MM.1S (cell line): ENCODE measurements at regions not wholly inside any gene's neighbourhood (a gene's known extent, or its start where the extent isn't known, plus 50 kb on each side); places are given as distances from the start of the nearest gene placed in this dataset.

Experiments used
- DNase-seq: peaks from one replicate; pipeline ENCODE4 v3.0.0-alpha.2; 2015
- H2AFZ ChIP-seq: fragments of 300-600 bp; sonication (generic); 2 replicates; pipeline ENCODE4 v1.6.0; 2016; ENCODE audit warnings: antibody characterized with exemption, low read length
- H3F3A ChIP-seq: fragments of 300-600 bp; sonication (generic); 2 replicates; pipeline ENCODE4 v1.6.1; 2016; ENCODE audit warnings: mild to moderate bottlenecking, antibody characterized with exemption, low read length, moderate library complexity, mixed read lengths; ENCODE audit not compliant: insufficient read depth
- H3K27ac ChIP-seq: fragments of 300-600 bp; sonication (generic); 2 replicates; pipeline ENCODE4 v1.5.1; 2016; ENCODE audit warnings: mild to moderate bottlenecking, low read length
- H3K27me3 ChIP-seq: fragments of 300-600 bp; sonication (generic); replicated peaks from 2 replicates; pipeline ENCODE4 v1.6.0; 2016; ENCODE audit warnings: low read length; ENCODE audit not compliant: insufficient read depth
- H3K36me3 ChIP-seq: fragments of 300-600 bp; sonication (generic); replicated peaks from 2 replicates; pipeline ENCODE4 v1.6.1; 2016; ENCODE audit warnings: mild to moderate bottlenecking, low read length, mixed read lengths; ENCODE audit not compliant: insufficient read depth
- H3K4me1 ChIP-seq: fragments of 300-600 bp; sonication (generic); 2 replicates; pipeline ENCODE4 v1.6.1; 2016; ENCODE audit warnings: low read length, mixed read lengths
- H3K4me2 ChIP-seq: fragments of 300-600 bp; sonication (generic); 2 replicates; pipeline ENCODE4 v1.6.0; 2016; ENCODE audit warnings: low read depth, low read length
- H3K4me3 ChIP-seq: fragments of 300-600 bp; sonication (generic); 2 replicates; pipeline ENCODE4 v1.5.1; 2016; ENCODE audit warnings: low read length, mixed read lengths
- H3K79me2 ChIP-seq: fragments of 300-600 bp; sonication (generic); 2 replicates; pipeline ENCODE4 v1.6.1; 2016; ENCODE audit warnings: mixed run types, low read length, mixed read lengths
- H3K9ac ChIP-seq: fragments of 300-600 bp; sonication (generic); 2 replicates; pipeline ENCODE4 v1.6.1; 2016; ENCODE audit warnings: low read length, mixed read lengths
- H3K9me2 ChIP-seq: fragments of 300-600 bp; sonication (generic); replicated peaks from 2 replicates; pipeline ENCODE4 v1.6.1; 2016; ENCODE audit warnings: mild to moderate bottlenecking, low read length, mixed read lengths; ENCODE audit not compliant: insufficient read depth
- H3K9me3 ChIP-seq: fragments of 300-600 bp; sonication (generic); replicated peaks from 2 replicates; pipeline ENCODE4 v1.6.1; 2016; ENCODE audit warnings: mild to moderate bottlenecking, low read length, mixed read lengths; ENCODE audit not compliant: insufficient read depth
- H4K20me1 ChIP-seq: fragments of 300-600 bp; sonication (generic); 2 replicates; pipeline ENCODE4 v1.6.1; 2016; ENCODE audit warnings: mild to moderate bottlenecking, low read length, moderate library complexity, mixed read lengths; ENCODE audit not compliant: insufficient read depth
- EZH2 ChIP-seq: fragments of 300-600 bp; sonication (generic); optimal IDR thresholded peaks from 2 replicates; pipeline ENCODE3; 2017; ENCODE audit warnings: low read depth, mild to moderate bottlenecking, antibody characterized with exemption, low read length, mixed read lengths
- EZH2phosphoT487 ChIP-seq: fragments of 300-600 bp; sonication (generic); IDR thresholded peaks from 2 replicates; pipeline ENCODE4 v1.6.1; 2018; ENCODE audit warnings: antibody characterized with exemption, low read length
- TF ChIP-seq, protein P1 (sequence below): fragments of 300-600 bp; sonication (generic); IDR thresholded peaks from 2 replicates; pipeline ENCODE4 v1.5.1; 2016; ENCODE audit warnings: antibody characterized with exemption, low read length, mixed read lengths

- Histone ChIP-seq H2AFZ (no peak overlapping the region), H3K9me3 (no peaks in the 10 kb centered on the region), H3K4me3 (no peak overlapping the region), H3K4me1 (no peaks in the 10 kb centered on the region), H3K36me3 (no peaks in the 10 kb centered on the region), H3F3A (no peaks in the 10 kb centered on the region), H3K9ac (no peak overlapping the region), H4K20me1 (no peaks in the 10 kb centered on the region), H3K79me2 (no peaks in the 10 kb centered on the region), H3K4me2 (no peak overlapping the region), H3K27me3 (no peaks in the 10 kb centered on the region), H3K27ac (no peak overlapping the region), H3K9me2 (no peaks in the 10 kb centered on the region)
- DNase-seq = no peak
- TF ChIP-seq, protein P1, sequence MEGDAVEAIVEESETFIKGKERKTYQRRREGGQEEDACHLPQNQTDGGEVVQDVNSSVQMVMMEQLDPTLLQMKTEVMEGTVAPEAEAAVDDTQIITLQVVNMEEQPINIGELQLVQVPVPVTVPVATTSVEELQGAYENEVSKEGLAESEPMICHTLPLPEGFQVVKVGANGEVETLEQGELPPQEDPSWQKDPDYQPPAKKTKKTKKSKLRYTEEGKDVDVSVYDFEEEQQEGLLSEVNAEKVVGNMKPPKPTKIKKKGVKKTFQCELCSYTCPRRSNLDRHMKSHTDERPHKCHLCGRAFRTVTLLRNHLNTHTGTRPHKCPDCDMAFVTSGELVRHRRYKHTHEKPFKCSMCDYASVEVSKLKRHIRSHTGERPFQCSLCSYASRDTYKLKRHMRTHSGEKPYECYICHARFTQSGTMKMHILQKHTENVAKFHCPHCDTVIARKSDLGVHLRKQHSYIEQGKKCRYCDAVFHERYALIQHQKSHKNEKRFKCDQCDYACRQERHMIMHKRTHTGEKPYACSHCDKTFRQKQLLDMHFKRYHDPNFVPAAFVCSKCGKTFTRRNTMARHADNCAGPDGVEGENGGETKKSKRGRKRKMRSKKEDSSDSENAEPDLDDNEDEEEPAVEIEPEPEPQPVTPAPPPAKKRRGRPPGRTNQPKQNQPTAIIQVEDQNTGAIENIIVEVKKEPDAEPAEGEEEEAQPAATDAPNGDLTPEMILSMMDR = no peak
- TF ChIP-seq EZH2 = no peak
- TF ChIP-seq EZH2phosphoT487 = no peak
These were observed 377.6 kb downstream of the KIF16B start for GRCh38 chr20:16195671-16196070.

DNA sequence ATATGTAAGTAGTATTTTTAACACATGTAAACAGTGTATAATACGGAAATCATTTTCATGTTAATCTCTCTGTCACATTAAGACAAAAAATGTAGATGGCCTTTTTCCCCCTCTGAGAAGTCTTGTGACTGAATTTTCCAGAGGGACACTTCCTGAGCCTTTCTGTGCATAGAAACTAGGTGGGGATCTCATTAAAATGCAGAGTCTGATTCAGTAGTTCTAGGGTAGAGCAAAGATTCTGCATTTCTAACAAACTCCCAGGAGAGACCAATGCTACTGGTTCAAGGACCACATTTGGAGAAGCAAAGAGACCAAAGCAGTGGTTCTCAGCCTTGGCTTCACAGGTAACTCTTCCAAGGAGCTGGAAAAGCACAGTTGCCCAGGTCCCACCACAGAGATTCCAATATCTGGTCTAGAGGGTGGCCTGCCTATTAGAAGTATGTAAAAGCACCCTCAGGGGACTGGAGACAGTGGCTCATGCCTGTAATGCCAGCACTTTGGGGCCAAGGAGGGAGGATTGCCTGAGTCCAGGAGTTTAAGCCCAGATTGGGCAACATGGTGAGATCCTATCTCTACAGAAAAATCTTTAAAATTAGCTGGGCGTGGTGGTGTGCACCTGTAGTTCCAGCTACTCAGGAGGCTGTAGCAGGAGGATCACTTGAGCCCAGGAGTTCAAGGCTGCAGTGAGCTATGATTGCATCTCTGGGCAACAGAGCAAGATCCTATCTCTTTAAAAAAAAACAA lies 378.5 kb downstream of the KIF16B start:
- Histone ChIP-seq H3K4me2 (no peak overlapping the region), H3K27me3 (no peaks in the 10 kb centered on the region), H3K79me2 (no peaks in the 10 kb centered on the region), H3F3A (no peaks in the 10 kb centered on the region), H3K9me2 (no peaks in the 10 kb centered on the region), H2AFZ (no peak overlapping the region), H3K36me3 (no peaks in the 10 kb centered on the region), H3K4me1 (no peaks in the 10 kb centered on the region), H3K27ac (no peak overlapping the region), H3K9me3 (no peaks in the 10 kb centered on the region), H3K9ac (no peak overlapping the region), H3K4me3 (no peak overlapping the region), H4K20me1 (no peaks in the 10 kb centered on the region)
- DNase-seq = no peak
- TF ChIP-seq, protein P1 = no peak
- TF ChIP-seq EZH2phosphoT487 (no peak), EZH2 (no peak)

DNA sequence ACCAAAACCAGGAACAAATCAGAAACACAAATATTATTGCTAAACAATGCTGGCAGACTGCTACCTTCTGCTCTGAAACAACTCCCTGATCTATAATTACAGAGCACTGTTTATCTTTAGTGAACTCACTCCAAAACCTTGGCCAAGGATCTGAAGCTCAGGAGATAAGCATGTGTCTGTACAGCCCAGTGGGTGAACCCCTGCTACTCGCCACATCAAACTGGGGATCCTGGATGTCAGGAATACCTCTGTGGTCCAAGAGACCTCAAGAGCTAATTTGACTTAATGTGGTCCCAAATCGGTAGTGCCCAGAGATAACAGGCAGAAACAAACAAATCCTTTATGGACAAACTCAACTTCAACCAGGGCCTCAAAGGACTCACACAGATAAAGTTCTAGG lies 381.8 kb downstream of the KIF16B start:
- no peak overlapping the region for H3K27ac ChIP-seq
- H3K36me3 ChIP-seq = no peaks in the 10 kb centered on the region
- DNase-seq = no peak
- H3K4me3 ChIP-seq = no peak overlapping the region
- H3K4me1 ChIP-seq = no peaks in the 10 kb centered on the region
- TF ChIP-seq, protein P1 = no peak
- TF ChIP-seq EZH2 (no peak), EZH2phosphoT487 (no peak)
- no peaks in the 10 kb centered on the region for H4K20me1 ChIP-seq
- H3F3A ChIP-seq = no peaks in the 10 kb centered on the region
- H2AFZ ChIP-seq = no peak overlapping the region
- no peaks in the 10 kb centered on the region for H3K9me2 ChIP-seq
- no peaks in the 10 kb centered on the region for H3K9me3 ChIP-seq
- H3K9ac ChIP-seq = no peak overlapping the region
- no peaks in the 10 kb centered on the region for H3K79me2 ChIP-seq
- no peak overlapping the region for H3K4me2 ChIP-seq
- H3K27me3 ChIP-seq = no peaks in the 10 kb centered on the region
